Osteoblast (primary cell): ENCODE measurements at regions not wholly inside any gene's neighbourhood (a gene's known extent, or its start where the extent isn't known, plus 50 kb on each side); places are given as distances from the start of the nearest gene placed in this dataset.

Source experiments
- DNase-seq: peaks from one replicate; pipeline ENCODE4 v3.0.0; 2011; ENCODE audit warnings: low spot score, mixed read lengths; ENCODE audit not compliant: insufficient read length; ENCODE audit errors: missing footprints
- H2AFZ ChIP-seq: 2 replicates; pipeline ENCODE4 v1.6.0; 2011; ENCODE audit warnings: mild to moderate bottlenecking, low read length
- H3K27ac ChIP-seq: 2 replicates; pipeline ENCODE4 v1.5.1; 2011; ENCODE audit warnings: mild to moderate bottlenecking, low read depth, low read length, moderate library complexity
- H3K27me3 ChIP-seq: 2 replicates; pipeline ENCODE4 v1.6.0; 2012; ENCODE audit warnings: mild to moderate bottlenecking, control low read depth, inconsistent platforms, low read length, moderate library complexity; ENCODE audit not compliant: insufficient read depth
- H3K36me3 ChIP-seq: 2 replicates; pipeline ENCODE4 v1.5.1; 2011; ENCODE audit warnings: mild to moderate bottlenecking, low read length, control low read depth, moderate library complexity; ENCODE audit not compliant: insufficient read depth
- H3K4me1 ChIP-seq: 2 replicates; pipeline ENCODE4 v1.5.1; 2011; ENCODE audit warnings: mild to moderate bottlenecking, low read length, control low read depth, moderate library complexity; ENCODE audit not compliant: insufficient read depth
- H3K4me2 ChIP-seq: 2 replicates; pipeline ENCODE4 v1.6.0; 2011; ENCODE audit warnings: mild to moderate bottlenecking, low read length; ENCODE audit not compliant: insufficient read depth
- H3K4me3 ChIP-seq: fragments of 200-600 bp; sonication (generic); 3 replicates; pipeline ENCODE4 v1.5.1; 2012; ENCODE audit warnings: mild to moderate bottlenecking, low read length, inconsistent platforms; ENCODE audit not compliant: insufficient read depth
- H3K79me2 ChIP-seq: 2 replicates; pipeline ENCODE4 v1.6.0; 2012; ENCODE audit warnings: mild to moderate bottlenecking, low read length, control low read depth, inconsistent platforms; ENCODE audit not compliant: insufficient read depth
- H3K9me3 ChIP-seq: 2 replicates; pipeline ENCODE4 v1.5.1; 2011; ENCODE audit warnings: low read depth, low read length, control low read depth
- H4K20me1 ChIP-seq: 2 replicates; pipeline ENCODE4 v1.6.0; 2012; ENCODE audit warnings: mild to moderate bottlenecking, low read length, control low read depth; ENCODE audit not compliant: insufficient read depth
- TF ChIP-seq, protein P1 (sequence below): IDR thresholded peaks from 2 replicates; pipeline ENCODE4 v1.5.1; 2011; ENCODE audit warnings: mild to moderate bottlenecking, low read depth, low read length, moderate library complexity; ENCODE audit errors: extremely low read depth

DNA sequence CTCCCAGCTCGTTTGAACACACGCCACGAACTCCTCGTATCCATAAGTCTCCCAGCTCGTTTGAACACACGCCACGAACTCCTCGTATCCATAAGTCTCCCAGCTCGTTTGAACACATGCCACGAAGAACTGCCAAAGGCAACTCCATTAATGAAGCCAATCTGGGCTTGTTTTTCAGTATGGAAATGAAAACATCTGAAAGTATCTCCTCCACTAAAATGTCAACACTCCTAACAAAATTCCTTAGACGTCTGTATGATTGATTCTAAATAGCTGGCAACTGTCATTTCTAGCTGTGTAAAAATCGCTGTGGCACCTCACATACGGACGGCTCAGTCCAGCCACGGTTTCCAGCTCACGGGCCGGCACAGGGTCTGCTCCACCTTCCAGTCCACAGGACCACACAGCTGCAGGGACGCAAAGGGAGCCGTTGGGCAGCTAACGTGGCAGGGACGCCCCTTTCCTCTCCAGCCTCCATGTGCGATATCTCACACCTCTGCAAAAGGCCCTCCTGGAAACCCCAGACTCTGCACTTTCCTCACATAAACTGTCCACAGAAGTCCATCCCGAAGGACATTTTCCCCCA, 67.1 kb upstream of the METRNL start:
- Histone ChIP-seq H2AFZ (peak overlapping the region; percentile 79), H3K4me3 (peak overlapping the region; percentile 57), H3K4me1 (peaks cover 15% of the 10 kb centered on the region), H4K20me1 (no peaks in the 10 kb centered on the region), H3K27ac (peak overlapping the region; percentile 71), H3K4me2 (peak overlapping the region; percentile 82), H3K9me3 (no peaks in the 10 kb centered on the region), H3K79me2 (no peaks in the 10 kb centered on the region), H3K27me3 (no peaks in the 10 kb centered on the region), H3K36me3 (no peaks in the 10 kb centered on the region)
- TF ChIP-seq, protein P1, sequence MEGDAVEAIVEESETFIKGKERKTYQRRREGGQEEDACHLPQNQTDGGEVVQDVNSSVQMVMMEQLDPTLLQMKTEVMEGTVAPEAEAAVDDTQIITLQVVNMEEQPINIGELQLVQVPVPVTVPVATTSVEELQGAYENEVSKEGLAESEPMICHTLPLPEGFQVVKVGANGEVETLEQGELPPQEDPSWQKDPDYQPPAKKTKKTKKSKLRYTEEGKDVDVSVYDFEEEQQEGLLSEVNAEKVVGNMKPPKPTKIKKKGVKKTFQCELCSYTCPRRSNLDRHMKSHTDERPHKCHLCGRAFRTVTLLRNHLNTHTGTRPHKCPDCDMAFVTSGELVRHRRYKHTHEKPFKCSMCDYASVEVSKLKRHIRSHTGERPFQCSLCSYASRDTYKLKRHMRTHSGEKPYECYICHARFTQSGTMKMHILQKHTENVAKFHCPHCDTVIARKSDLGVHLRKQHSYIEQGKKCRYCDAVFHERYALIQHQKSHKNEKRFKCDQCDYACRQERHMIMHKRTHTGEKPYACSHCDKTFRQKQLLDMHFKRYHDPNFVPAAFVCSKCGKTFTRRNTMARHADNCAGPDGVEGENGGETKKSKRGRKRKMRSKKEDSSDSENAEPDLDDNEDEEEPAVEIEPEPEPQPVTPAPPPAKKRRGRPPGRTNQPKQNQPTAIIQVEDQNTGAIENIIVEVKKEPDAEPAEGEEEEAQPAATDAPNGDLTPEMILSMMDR = no peak
- no peak for DNase-seq

DNA sequence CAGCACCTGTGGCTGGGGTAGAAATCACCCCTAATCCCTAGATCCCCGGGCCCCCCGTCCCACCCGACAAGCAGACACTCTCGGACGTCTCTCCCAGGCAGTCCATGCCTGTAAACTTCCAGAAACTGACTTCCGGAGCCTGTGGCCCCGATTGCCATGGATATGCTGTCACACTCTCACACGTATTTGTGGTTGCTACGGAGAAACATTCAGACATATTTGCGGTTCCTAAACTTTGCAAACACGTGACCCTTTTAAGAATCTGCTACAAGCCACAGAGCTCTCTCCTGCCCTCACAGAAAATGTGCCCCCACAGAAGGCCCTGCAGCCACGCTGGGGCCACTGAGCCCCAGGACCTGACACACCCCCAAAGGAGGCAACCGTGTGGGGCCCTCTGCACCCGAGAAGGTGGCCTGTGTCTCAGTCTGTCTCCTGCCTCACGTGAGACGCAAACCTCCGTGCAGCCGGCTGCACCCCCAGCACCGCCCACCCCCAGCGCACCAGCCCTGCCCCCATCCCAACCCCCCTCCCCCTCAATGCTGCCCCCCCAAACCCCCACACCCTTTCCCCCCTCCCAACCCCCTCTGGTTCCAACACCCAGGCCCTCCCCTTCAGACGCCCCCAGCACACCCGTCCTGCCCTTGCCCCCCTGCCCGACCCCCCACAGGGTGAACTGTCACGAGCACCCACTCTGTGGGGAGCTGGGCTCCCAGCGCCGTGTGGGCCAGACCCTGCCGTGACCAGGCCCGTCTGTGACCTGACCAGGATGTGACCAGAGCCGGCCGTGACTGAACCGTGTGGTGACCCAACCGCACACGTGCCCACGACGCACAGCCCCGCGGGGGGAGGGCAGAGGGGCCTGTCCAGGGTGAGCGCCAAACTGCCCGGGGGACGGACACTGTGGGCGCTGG, 66.3 kb upstream of the METRNL start:
- peak overlapping the region; percentile 57 for H3K4me3 ChIP-seq
- peak overlapping the region; percentile 79 for H2AFZ ChIP-seq
- no peaks in the 10 kb centered on the region for H3K9me3 ChIP-seq
- TF ChIP-seq, protein P1 = no peak
- H3K79me2 ChIP-seq = no peaks in the 10 kb centered on the region
- peak overlapping the region; percentile 71 for H3K27ac ChIP-seq
- H3K27me3 ChIP-seq = no peaks in the 10 kb centered on the region
- H3K4me2 ChIP-seq = peak overlapping the region; percentile 82
- peak; percentile 99 for DNase-seq
- H3K36me3 ChIP-seq = peaks cover 2% of the 10 kb centered on the region
- H3K4me1 ChIP-seq = peaks cover 15% of the 10 kb centered on the region
- no peaks in the 10 kb centered on the region for H4K20me1 ChIP-seq

DNA sequence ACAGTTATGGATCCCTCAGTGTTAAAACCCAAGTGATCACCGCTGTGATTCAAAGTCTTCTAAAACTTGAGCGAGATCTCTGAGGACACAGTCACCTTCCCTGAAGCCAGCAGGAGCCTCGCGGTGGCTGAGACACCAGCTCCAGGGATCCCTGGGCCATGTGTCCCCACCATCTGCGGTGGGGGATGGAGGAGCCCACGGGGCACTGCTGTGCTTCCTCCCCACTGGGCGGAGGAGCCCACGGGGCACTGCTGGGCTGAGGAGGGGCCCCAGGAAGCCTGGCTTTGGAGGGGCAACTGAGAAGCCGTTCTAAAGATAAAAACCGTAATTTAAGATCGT, 65.7 kb upstream of the METRNL start:
- TF ChIP-seq, protein P1 = no peak

DNA sequence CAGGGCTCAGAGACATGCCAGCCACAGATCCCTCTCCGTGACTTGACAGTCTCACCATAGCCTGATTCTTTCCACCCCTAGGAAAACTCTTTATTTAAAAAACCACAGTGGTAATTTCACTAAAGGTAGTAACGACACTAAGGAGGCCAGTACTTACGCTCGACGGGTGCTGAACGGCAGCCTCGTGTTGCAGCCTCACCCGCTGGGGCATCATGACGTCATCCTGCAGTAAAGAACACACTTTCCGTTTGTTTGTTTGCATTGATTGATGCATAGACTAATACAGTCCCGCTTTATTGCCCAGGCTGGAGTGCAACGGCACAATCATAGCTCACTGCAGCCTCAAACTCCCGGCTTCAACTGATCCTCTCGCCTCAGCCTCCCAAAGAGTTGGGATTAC, 65.1 kb upstream of the METRNL start:
- Histone ChIP-seq H3K36me3 (peaks cover 3% of the 10 kb centered on the region), H3K4me3 (no peak overlapping the region), H2AFZ (no peak overlapping the region), H3K79me2 (no peaks in the 10 kb centered on the region), H3K27ac (no peak overlapping the region), H3K27me3 (no peaks in the 10 kb centered on the region), H3K9me3 (no peaks in the 10 kb centered on the region), H3K4me2 (no peak overlapping the region), H4K20me1 (no peaks in the 10 kb centered on the region), H3K4me1 (peaks cover 15% of the 10 kb centered on the region)
- TF ChIP-seq, protein P1 = no peak
- no peak for DNase-seq

More for the DNA sequence above, 65.7 kb upstream of the METRNL start:
- Histone ChIP-seq H3K4me1 (peaks cover 15% of the 10 kb centered on the region), H3K27ac (no peak overlapping the region), H4K20me1 (no peaks in the 10 kb centered on the region), H3K36me3 (peaks cover 3% of the 10 kb centered on the region), H3K79me2 (no peaks in the 10 kb centered on the region), H3K27me3 (no peaks in the 10 kb centered on the region), H3K9me3 (no peaks in the 10 kb centered on the region), H2AFZ (no peak overlapping the region), H3K4me2 (no peak overlapping the region), H3K4me3 (no peak overlapping the region)
- DNase-seq = no peak
